Tibial nerve (tissue), 4 donors: ENCODE measurements at regions not wholly inside any gene's neighbourhood (a gene's known extent, or its start where the extent isn't known, plus 50 kb on each side); places are given as distances from the start of the nearest gene placed in this dataset.

Source experiments
- EP300 ChIP-seq, 2 donors: sonication (generic); formaldehyde crosslinking; IDR thresholded peaks; one replicate each; pipeline ENCODE4 v1.6.1; 2017; ENCODE audit warnings: antibody characterized with exemption in 2 of 2, mild to moderate bottlenecking in 1 of 2
- POLR2A ChIP-seq, 2 donors: fragments of 450-650 bp; IDR thresholded peaks; one replicate each; pipeline ENCODE4 v1.6.1; 2017; ENCODE audit warnings: antibody characterized with exemption in 2 of 2, mild to moderate bottlenecking in 2 of 2, moderate library complexity in 2 of 2
- TF ChIP-seq, protein P1 (sequence below), 5 experiments: fragments of 200-600 bp in 3 of 5; fragments of 450-650 bp in 2 of 5; sonication (generic) in 3 of 5; IDR thresholded peaks; one replicate each; pipeline ENCODE4 v1.5.1; 2016 to 2019; ENCODE audit warnings: antibody characterized with exemption in 5 of 5, mild to moderate bottlenecking in 3 of 5, moderate library complexity in 2 of 5

DNA sequence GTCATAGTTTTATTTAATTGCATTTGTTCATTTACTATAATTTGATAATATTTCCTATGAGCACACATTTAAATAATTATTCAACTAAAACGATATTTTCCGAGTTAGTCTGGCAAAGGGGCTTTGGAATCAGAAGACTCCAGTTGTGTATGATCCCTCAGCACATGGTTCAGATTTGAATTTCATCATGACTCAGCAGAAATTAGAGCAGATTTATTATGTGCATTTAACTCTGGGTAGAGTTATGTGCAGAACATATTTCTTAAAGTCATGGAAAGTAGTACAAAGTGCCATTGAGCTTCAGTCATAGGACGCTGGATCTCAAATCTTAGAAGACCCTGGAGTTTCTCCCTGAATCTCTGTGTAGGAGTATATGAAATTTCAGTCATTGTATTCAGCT lies 106.7 kb downstream of the ADCYAP1 start:
- TF ChIP-seq EP300 (IDR thresholded peaks at IDR 0.05) (no peak), POLR2A (IDR thresholded peaks at IDR 0.05) (no peak)
- TF ChIP-seq, protein P1, sequence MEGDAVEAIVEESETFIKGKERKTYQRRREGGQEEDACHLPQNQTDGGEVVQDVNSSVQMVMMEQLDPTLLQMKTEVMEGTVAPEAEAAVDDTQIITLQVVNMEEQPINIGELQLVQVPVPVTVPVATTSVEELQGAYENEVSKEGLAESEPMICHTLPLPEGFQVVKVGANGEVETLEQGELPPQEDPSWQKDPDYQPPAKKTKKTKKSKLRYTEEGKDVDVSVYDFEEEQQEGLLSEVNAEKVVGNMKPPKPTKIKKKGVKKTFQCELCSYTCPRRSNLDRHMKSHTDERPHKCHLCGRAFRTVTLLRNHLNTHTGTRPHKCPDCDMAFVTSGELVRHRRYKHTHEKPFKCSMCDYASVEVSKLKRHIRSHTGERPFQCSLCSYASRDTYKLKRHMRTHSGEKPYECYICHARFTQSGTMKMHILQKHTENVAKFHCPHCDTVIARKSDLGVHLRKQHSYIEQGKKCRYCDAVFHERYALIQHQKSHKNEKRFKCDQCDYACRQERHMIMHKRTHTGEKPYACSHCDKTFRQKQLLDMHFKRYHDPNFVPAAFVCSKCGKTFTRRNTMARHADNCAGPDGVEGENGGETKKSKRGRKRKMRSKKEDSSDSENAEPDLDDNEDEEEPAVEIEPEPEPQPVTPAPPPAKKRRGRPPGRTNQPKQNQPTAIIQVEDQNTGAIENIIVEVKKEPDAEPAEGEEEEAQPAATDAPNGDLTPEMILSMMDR (IDR thresholded peaks at IDR 0.05) = no peak
